A549 (cell line): ENCODE measurements at regions not wholly inside any gene's neighbourhood (a gene's known extent, or its start where the extent isn't known, plus 50 kb on each side); places are given as distances from the start of the nearest gene placed in this dataset.

Experiments used
- KDM5A ChIP-seq: fragments of 200-600 bp; sonication (generic); IDR thresholded peaks from 2 replicates; pipeline ENCODE4 v1.6.1; 2016; ENCODE audit warnings: antibody characterized with exemption, mild to moderate bottlenecking
- RFX5 ChIP-seq: fragments of 450-650 bp; IDR thresholded peaks from 2 replicates; pipeline ENCODE4 v1.7.1; 2014; ENCODE audit warnings: antibody characterized with exemption, mild to moderate bottlenecking, moderate library complexity
- TF ChIP-seq, protein P1 (sequence below): fragments of >200 bp; sonication (Bioruptor Twin); formaldehyde crosslinking; IDR thresholded peaks from 3 replicates; pipeline ENCODE4 v1.5.1; 2016
- TF ChIP-seq, protein P2 (sequence below): fragments of 200-600 bp; sonication (generic); IDR thresholded peaks from 2 replicates; pipeline ENCODE4 v1.6.1; 2016; ENCODE audit warnings: antibody characterized with exemption, mild to moderate bottlenecking, moderate library complexity
- TF ChIP-seq, protein P3 (sequence below): fragments of >200 bp; sonication (Bioruptor Twin); formaldehyde crosslinking; IDR thresholded peaks from 3 replicates; pipeline ENCODE4 v1.6.1; 2016
- TF ChIP-seq, protein P4 (sequence below): fragments of 150-350 bp; IDR thresholded peaks from 2 replicates; pipeline ENCODE4 v1.6.1; 2014; ENCODE audit warnings: low read depth, mild to moderate bottlenecking, low read length
- TF ChIP-seq, protein P5 (sequence below): fragments of >200 bp; sonication (Bioruptor Twin); formaldehyde crosslinking; IDR thresholded peaks from 2 replicates; pipeline ENCODE4 v1.6.1; 2016

DNA sequence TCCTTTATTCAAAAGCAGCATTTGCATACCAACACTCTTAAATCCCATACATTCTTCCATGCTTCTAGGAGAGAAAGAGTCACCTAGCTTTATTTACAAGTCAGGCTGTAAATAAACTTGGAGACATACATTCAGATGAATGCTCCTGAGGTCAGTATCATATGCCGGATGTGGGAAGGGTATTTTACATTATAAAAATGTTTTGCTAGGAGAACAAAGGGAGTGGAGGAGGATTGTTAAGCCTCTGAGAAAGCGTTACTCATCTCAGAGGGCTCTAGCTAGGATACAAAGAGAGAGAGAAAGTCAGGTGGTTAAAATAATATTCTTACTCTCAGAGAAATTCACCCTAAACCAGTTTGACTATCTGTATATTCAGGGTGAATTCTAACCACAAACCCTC lies 300.9 kb upstream of the NPSR1 start:
- TF ChIP-seq, protein P1, sequence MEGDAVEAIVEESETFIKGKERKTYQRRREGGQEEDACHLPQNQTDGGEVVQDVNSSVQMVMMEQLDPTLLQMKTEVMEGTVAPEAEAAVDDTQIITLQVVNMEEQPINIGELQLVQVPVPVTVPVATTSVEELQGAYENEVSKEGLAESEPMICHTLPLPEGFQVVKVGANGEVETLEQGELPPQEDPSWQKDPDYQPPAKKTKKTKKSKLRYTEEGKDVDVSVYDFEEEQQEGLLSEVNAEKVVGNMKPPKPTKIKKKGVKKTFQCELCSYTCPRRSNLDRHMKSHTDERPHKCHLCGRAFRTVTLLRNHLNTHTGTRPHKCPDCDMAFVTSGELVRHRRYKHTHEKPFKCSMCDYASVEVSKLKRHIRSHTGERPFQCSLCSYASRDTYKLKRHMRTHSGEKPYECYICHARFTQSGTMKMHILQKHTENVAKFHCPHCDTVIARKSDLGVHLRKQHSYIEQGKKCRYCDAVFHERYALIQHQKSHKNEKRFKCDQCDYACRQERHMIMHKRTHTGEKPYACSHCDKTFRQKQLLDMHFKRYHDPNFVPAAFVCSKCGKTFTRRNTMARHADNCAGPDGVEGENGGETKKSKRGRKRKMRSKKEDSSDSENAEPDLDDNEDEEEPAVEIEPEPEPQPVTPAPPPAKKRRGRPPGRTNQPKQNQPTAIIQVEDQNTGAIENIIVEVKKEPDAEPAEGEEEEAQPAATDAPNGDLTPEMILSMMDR, result no peak
- TF ChIP-seq, protein P2, sequence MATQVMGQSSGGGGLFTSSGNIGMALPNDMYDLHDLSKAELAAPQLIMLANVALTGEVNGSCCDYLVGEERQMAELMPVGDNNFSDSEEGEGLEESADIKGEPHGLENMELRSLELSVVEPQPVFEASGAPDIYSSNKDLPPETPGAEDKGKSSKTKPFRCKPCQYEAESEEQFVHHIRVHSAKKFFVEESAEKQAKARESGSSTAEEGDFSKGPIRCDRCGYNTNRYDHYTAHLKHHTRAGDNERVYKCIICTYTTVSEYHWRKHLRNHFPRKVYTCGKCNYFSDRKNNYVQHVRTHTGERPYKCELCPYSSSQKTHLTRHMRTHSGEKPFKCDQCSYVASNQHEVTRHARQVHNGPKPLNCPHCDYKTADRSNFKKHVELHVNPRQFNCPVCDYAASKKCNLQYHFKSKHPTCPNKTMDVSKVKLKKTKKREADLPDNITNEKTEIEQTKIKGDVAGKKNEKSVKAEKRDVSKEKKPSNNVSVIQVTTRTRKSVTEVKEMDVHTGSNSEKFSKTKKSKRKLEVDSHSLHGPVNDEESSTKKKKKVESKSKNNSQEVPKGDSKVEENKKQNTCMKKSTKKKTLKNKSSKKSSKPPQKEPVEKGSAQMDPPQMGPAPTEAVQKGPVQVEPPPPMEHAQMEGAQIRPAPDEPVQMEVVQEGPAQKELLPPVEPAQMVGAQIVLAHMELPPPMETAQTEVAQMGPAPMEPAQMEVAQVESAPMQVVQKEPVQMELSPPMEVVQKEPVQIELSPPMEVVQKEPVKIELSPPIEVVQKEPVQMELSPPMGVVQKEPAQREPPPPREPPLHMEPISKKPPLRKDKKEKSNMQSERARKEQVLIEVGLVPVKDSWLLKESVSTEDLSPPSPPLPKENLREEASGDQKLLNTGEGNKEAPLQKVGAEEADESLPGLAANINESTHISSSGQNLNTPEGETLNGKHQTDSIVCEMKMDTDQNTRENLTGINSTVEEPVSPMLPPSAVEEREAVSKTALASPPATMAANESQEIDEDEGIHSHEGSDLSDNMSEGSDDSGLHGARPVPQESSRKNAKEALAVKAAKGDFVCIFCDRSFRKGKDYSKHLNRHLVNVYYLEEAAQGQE, result no peak
- TF ChIP-seq, protein P3, sequence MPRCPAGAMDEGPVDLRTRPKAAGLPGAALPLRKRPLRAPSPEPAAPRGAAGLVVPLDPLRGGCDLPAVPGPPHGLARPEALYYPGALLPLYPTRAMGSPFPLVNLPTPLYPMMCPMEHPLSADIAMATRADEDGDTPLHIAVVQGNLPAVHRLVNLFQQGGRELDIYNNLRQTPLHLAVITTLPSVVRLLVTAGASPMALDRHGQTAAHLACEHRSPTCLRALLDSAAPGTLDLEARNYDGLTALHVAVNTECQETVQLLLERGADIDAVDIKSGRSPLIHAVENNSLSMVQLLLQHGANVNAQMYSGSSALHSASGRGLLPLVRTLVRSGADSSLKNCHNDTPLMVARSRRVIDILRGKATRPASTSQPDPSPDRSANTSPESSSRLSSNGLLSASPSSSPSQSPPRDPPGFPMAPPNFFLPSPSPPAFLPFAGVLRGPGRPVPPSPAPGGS, result no peak
- TF ChIP-seq, protein P4, sequence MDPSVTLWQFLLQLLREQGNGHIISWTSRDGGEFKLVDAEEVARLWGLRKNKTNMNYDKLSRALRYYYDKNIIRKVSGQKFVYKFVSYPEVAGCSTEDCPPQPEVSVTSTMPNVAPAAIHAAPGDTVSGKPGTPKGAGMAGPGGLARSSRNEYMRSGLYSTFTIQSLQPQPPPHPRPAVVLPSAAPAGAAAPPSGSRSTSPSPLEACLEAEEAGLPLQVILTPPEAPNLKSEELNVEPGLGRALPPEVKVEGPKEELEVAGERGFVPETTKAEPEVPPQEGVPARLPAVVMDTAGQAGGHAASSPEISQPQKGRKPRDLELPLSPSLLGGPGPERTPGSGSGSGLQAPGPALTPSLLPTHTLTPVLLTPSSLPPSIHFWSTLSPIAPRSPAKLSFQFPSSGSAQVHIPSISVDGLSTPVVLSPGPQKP, result no peak
- no peak for TF ChIP-seq KDM5A
- TF ChIP-seq, protein P5, sequence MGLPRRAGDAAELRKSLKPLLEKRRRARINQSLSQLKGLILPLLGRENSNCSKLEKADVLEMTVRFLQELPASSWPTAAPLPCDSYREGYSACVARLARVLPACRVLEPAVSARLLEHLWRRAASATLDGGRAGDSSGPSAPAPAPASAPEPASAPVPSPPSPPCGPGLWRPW, result no peak
- TF ChIP-seq RFX5, result no peak
